ENCODE measurements at regions not wholly inside any gene's neighbourhood (a gene's known extent, or its start where the extent isn't known, plus 50 kb on each side); places are given as distances from the start of the nearest gene placed in this dataset.
"Not testable (repeated sequence)": the region's sequence is repeated elsewhere in the genome, so short reads cannot be mapped to it uniquely, and the experiment has no call there.

- Histone ChIP-seq H3K27me3 (no peaks in the 10 kb centered on the region), H3K27ac (replicated peaks in 1 of 4) (no peak overlapping the region), H3K36me3 (no peaks in the 10 kb centered on the region), H3K4me1 (no peaks in the 10 kb centered on the region), H3K9me3 (no peaks in the 10 kb centered on the region), H3K4me3 (no peak overlapping the region)
- TF ChIP-seq CTCF (IDR thresholded peaks at IDR 0.05): no peak
- TF ChIP-seq POLR2A (IDR thresholded peaks at IDR 0.05; ENCODE audit: low read depth): no peak
- TF ChIP-seq EP300 (IDR thresholded peaks at IDR 0.05): no peak
- TF ChIP-seq POLR2AphosphoS5 (IDR thresholded peaks at IDR 0.05): no peak
- intact Hi-C loops (cut with DNase I): no loop called here
- no peak for DNase-seq (ENCODE audit: extremely low spot score)
These were observed 188.6 kb downstream of the TFAP2B start for GRCh38 chr6:51007237-51007636.

- DNase-seq (ENCODE audit: extremely low spot score); H3K27ac ChIP-seq (replicated peaks in 1 of 4); H3K4me3 ChIP-seq; H3K4me1 ChIP-seq; H3K36me3 ChIP-seq; H3K27me3 ChIP-seq; intact Hi-C loops (cut with DNase I); H3K9me3 ChIP-seq: not testable (repeated sequence)
- WGBS: 92% methylated on average over 1 of the region's 1 CpG
These were observed 190.0 kb downstream of the TFAP2B start for GRCh38 chr6:51008693-51009092.

- DNase-seq (ENCODE audit: extremely low spot score): no peak
- H3K27ac ChIP-seq (replicated peaks in 1 of 4): no peak overlapping the region
- H3K36me3 ChIP-seq: no peaks in the 10 kb centered on the region
- no peaks in the 10 kb centered on the region for H3K27me3 ChIP-seq
- intact Hi-C loops (cut with DNase I): no loop called here
- TF ChIP-seq POLR2AphosphoS5 (IDR thresholded peaks at IDR 0.05): no peak
- TF ChIP-seq EP300 (IDR thresholded peaks at IDR 0.05): no peak
- no peak for TF ChIP-seq POLR2A (IDR thresholded peaks at IDR 0.05; ENCODE audit: low read depth)
- no peak for TF ChIP-seq CTCF (IDR thresholded peaks at IDR 0.05)
- H3K4me1 ChIP-seq: no peaks in the 10 kb centered on the region
- no peaks in the 10 kb centered on the region for H3K9me3 ChIP-seq
- H3K4me3 ChIP-seq: no peak overlapping the region
These were observed 194.7 kb downstream of the TFAP2B start for GRCh38 chr6:51013376-51013775.

- WGBS: 84% methylated on average over 6 of the region's 6 CpGs
- Histone ChIP-seq H3K27me3 (no peaks in the 10 kb centered on the region), H3K9me3 (no peaks in the 10 kb centered on the region), H3K4me3 (no peak overlapping the region), H3K27ac (replicated peaks in 1 of 4) (no peak overlapping the region), H3K36me3 (no peaks in the 10 kb centered on the region), H3K4me1 (no peaks in the 10 kb centered on the region)
- intact Hi-C loops (cut with DNase I): no loop called here
- DNase-seq (ENCODE audit: extremely low spot score): no peak
- TF ChIP-seq POLR2AphosphoS5 (IDR thresholded peaks at IDR 0.05) (no peak), EP300 (IDR thresholded peaks at IDR 0.05) (no peak), POLR2A (IDR thresholded peaks at IDR 0.05; ENCODE audit: low read depth) (no peak), CTCF (IDR thresholded peaks at IDR 0.05) (no peak)
These were observed 196.7 kb downstream of the TFAP2B start for GRCh38 chr6:51015394-51015793.

GRCh38 chr6:51016489-51016888 lies 197.8 kb downstream of the TFAP2B start:
- no peaks in the 10 kb centered on the region for H3K9me3 ChIP-seq
- 89% methylated on average over 1 of the region's 1 CpG for WGBS
- H3K27ac ChIP-seq (replicated peaks in 1 of 4): no peak overlapping the region
- H3K4me1 ChIP-seq: no peaks in the 10 kb centered on the region
- intact Hi-C loops (cut with DNase I): no loop called here
- no peak overlapping the region for H3K4me3 ChIP-seq
- H3K27me3 ChIP-seq: no peaks in the 10 kb centered on the region
- no peak for DNase-seq (ENCODE audit: extremely low spot score)
- no peaks in the 10 kb centered on the region for H3K36me3 ChIP-seq
- no peak for TF ChIP-seq POLR2A (IDR thresholded peaks at IDR 0.05; ENCODE audit: low read depth)
- no peak for TF ChIP-seq CTCF (IDR thresholded peaks at IDR 0.05)
- TF ChIP-seq EP300 (IDR thresholded peaks at IDR 0.05): no peak
